ENCODE measurements at regions not wholly inside any gene's neighbourhood (a gene's known extent, or its start where the extent isn't known, plus 50 kb on each side); places are given as distances from the start of the nearest gene placed in this dataset.

DNA sequence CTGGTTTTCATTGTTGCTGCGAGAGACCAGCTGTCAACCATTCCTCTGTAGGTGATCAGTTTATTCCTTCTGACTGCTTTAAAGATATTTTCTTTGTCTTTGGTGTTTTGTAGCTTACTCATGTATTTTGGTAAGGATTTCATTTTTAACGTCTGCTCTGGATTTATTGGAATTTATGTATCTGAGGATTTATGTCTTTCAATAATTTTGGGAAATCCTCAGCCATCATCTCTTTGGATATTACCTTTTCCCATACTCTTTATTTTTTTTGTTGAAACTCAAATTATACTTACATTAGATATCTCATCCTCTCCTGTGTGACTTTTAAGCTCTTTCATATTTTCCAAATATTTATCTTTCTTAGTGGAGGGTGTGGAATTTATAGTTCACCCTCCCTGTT lies 62.7 kb upstream of the COL8A1 start:
- no peaks in the 10 kb centered on the region for H3K36me3 Mint-ChIP-seq (ENCODE audit: low read depth, unreplicated experiment)
- TF ChIP-seq, protein P1, sequence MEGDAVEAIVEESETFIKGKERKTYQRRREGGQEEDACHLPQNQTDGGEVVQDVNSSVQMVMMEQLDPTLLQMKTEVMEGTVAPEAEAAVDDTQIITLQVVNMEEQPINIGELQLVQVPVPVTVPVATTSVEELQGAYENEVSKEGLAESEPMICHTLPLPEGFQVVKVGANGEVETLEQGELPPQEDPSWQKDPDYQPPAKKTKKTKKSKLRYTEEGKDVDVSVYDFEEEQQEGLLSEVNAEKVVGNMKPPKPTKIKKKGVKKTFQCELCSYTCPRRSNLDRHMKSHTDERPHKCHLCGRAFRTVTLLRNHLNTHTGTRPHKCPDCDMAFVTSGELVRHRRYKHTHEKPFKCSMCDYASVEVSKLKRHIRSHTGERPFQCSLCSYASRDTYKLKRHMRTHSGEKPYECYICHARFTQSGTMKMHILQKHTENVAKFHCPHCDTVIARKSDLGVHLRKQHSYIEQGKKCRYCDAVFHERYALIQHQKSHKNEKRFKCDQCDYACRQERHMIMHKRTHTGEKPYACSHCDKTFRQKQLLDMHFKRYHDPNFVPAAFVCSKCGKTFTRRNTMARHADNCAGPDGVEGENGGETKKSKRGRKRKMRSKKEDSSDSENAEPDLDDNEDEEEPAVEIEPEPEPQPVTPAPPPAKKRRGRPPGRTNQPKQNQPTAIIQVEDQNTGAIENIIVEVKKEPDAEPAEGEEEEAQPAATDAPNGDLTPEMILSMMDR (IDR thresholded peaks at IDR 0.05; ENCODE audit: unreplicated experiment), result no peak
- DNase-seq (ENCODE audit: low spot score), result no peak
- no peak overlapping the region for H3K27ac Mint-ChIP-seq (ENCODE audit: unreplicated experiment)
- H3K4me1 Mint-ChIP-seq (ENCODE audit: unreplicated experiment), result peaks cover 6% of the 10 kb centered on the region
- H3K4me3 Mint-ChIP-seq (ENCODE audit: unreplicated experiment), result no peak overlapping the region
- H3K9me3 Mint-ChIP-seq (ENCODE audit: unreplicated experiment), result no peaks in the 10 kb centered on the region
- peaks cover 3% of the 10 kb centered on the region for H3K27me3 Mint-ChIP-seq (ENCODE audit: unreplicated experiment)

GRCh38 chr3:99570061-99570460 lies 68.3 kb upstream of the COL8A1 start:
- Mint-ChIP-seq H3K9me3 (ENCODE audit: unreplicated experiment) (no peaks in the 10 kb centered on the region), H3K36me3 (ENCODE audit: low read depth, unreplicated experiment) (no peaks in the 10 kb centered on the region), H3K27me3 (ENCODE audit: unreplicated experiment) (no peaks in the 10 kb centered on the region), H3K4me1 (ENCODE audit: unreplicated experiment) (no peaks in the 10 kb centered on the region), H3K27ac (ENCODE audit: unreplicated experiment) (no peak overlapping the region), H3K4me3 (ENCODE audit: unreplicated experiment) (no peak overlapping the region)
- TF ChIP-seq, protein P1 (IDR thresholded peaks at IDR 0.05; ENCODE audit: unreplicated experiment), result no peak
- DNase-seq (ENCODE audit: low spot score), result no peak

GRCh38 chr3:99568663-99569335 lies 69.6 kb upstream of the COL8A1 start:
- TF ChIP-seq, protein P1 (IDR thresholded peaks at IDR 0.05; ENCODE audit: unreplicated experiment), result no peak
- Mint-ChIP-seq H3K4me3 (ENCODE audit: unreplicated experiment) (no peak overlapping the region), H3K27me3 (ENCODE audit: unreplicated experiment) (no peaks in the 10 kb centered on the region), H3K4me1 (ENCODE audit: unreplicated experiment) (no peaks in the 10 kb centered on the region), H3K9me3 (ENCODE audit: unreplicated experiment) (no peaks in the 10 kb centered on the region), H3K27ac (ENCODE audit: unreplicated experiment) (no peak overlapping the region), H3K36me3 (ENCODE audit: low read depth, unreplicated experiment) (no peaks in the 10 kb centered on the region)
- DNase-seq (ENCODE audit: low spot score), result no peak

DNA sequence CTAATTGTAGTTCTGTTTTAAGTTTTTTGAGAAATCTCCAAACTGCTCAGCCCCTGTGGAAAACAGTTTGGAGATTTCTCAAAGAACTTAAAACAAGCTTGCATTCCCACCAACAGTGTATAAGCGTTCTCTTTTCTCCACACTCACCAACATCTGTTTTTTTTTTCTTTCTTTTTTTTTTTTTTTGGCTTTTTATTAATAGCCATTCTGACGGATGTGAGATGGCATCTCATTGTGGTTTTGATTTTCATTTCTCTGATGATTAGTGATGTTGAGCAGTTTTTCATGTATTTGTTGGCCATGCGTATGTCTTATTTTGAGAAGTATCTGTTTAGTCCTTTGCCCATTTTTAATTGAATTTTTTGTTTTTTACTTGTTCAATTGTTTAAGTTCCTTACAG lies 73.1 kb upstream of the COL8A1 start:
- no peak overlapping the region for H3K4me3 Mint-ChIP-seq (ENCODE audit: unreplicated experiment)
- H3K4me1 Mint-ChIP-seq (ENCODE audit: unreplicated experiment), result no peaks in the 10 kb centered on the region
- TF ChIP-seq, protein P1 (IDR thresholded peaks at IDR 0.05; ENCODE audit: unreplicated experiment), result no peak
- no peak overlapping the region for H3K27ac Mint-ChIP-seq (ENCODE audit: unreplicated experiment)
- DNase-seq (ENCODE audit: low spot score), result no peak
- no peaks in the 10 kb centered on the region for H3K36me3 Mint-ChIP-seq (ENCODE audit: low read depth, unreplicated experiment)
- peaks cover 3% of the 10 kb centered on the region for H3K27me3 Mint-ChIP-seq (ENCODE audit: unreplicated experiment)
- no peaks in the 10 kb centered on the region for H3K9me3 Mint-ChIP-seq (ENCODE audit: unreplicated experiment)

- H3K4me1 Mint-ChIP-seq (ENCODE audit: unreplicated experiment), result no peaks in the 10 kb centered on the region
- no peak overlapping the region for H3K4me3 Mint-ChIP-seq (ENCODE audit: unreplicated experiment)
- TF ChIP-seq, protein P1 (IDR thresholded peaks at IDR 0.05; ENCODE audit: unreplicated experiment), result no peak
- H3K36me3 Mint-ChIP-seq (ENCODE audit: low read depth, unreplicated experiment), result no peaks in the 10 kb centered on the region
- no peak for DNase-seq (ENCODE audit: low spot score)
- peaks cover 3% of the 10 kb centered on the region for H3K27me3 Mint-ChIP-seq (ENCODE audit: unreplicated experiment)
- no peak overlapping the region for H3K27ac Mint-ChIP-seq (ENCODE audit: unreplicated experiment)
- no peaks in the 10 kb centered on the region for H3K9me3 Mint-ChIP-seq (ENCODE audit: unreplicated experiment)
Measured at GRCh38 chr3:99562990-99563607, 75.3 kb upstream of the COL8A1 start.

All from endothelial cell (in vitro differentiated cells).